Left renal cortex interstitium (tissue), 4 donors: ENCODE measurements at regions not wholly inside any gene's neighbourhood (a gene's known extent, or its start where the extent isn't known, plus 50 kb on each side); places are given as distances from the start of the nearest gene placed in this dataset.

Source experiments
- DNase-seq, 4 donors: peaks; one replicate each; pipeline ENCODE4 v3.0.0-alpha.2; 2013; ENCODE audit warnings: low read depth in 4 of 4, low spot score in 2 of 4, missing footprints in 1 of 4

DNA sequence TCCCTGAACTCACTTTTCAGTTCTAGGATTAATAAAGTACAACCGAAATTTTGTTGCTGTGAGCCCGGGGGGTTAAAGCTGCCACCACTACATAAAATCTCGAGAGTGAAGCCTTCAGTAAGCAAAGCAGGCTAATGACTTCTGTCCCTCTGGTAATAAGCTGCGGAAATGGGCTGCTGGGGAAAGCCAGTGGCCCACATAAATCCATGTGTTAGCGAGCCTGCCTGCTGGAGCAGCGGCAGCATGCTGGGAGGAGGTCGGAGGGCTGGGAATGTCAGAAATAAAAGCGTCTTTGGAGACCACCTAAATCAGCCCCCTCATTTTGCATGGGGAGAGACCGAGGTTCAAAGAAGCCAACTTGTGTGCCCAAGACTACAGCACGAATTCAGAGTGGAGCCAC, 371.7 kb downstream of the TNS1 start:
- DNase-seq = no peak

DNA sequence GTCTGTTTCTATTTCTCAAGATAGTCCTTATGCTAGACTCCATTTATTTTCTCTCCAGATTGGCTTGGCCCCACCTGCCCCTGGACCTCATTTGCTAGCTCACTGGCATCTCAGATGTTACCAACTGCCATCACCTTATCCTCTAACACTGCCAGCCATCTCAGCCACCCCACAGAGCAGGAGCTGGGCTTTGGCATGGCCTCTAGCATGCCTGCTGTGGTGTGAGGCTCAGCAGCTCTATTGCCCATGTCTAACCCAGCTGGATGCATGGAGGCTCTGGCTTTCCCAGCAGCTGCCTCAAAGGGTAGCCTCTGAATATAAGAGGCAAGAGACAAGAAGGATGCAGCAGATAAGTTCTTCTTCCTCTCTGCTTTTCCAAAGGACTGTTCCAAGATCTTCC, 373.4 kb downstream of the TNS1 start:
- DNase-seq = no peak

DNA sequence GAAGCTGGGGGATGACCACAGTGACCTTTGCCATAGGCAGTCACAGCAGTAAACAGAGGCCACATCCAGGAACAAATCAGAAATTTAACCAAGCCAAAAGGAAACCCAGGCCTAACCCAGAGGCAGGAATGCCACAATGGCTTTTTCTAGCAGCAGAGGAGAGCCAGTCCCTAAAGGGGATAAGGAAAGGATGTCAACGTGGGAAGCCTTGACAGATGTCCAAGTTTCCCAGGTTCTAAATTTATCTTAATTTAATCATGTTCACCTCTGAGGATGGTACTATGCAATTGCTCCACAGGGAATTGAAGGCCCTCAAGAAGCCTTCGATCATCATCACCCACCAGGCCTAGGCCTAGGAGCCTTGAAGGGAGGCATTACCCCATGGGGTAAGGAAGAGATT, 374.7 kb downstream of the TNS1 start:
- DNase-seq = no peak

DNA sequence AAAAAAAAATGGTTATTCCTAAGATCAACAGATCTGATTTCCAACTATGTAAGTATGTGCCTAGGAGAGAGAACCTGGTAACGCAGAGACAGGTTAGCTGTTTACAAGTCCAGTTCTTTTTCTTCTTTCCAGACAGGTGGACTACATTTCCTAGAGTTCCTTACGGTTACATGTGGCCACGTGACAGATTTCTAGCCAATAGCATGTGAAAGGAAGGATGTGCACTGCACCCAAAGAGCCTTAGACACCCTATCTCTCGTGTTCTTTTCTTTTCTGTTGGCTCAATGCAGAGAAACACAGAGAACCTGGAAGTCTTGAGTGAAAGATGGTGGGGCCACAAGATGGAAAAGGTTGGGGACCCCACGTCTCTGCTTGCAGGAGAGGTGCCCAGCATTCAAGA, 375.9 kb downstream of the TNS1 start:
- DNase-seq = no peak

DNA sequence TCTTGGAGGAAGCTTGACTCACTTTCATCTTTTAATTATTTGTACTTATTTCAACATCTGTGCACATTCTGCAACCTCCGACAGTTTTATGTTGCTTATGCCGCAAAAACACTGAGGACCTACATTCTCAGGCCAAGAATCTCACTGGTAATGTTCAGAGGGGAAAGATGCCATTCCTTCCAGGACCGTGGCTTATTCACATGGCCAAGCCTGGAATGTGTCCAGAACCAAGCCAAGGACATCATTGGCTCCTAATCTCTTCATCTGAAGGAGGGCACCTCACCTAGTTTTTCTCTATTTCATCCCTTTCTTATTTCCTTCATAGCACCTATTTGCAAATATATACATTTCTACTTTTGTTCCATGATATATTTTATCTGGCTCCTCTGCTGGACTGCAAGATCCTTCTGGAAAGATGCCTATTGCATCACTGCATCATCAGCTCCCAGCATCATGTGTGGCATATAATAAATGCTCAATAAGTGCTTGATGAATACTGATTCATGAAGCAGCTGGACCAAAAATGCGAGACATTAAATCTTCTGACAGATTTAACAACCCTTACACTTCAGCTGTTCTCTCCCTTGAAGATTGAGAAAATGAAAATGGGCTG, 377.1 kb downstream of the TNS1 start:
- DNase-seq = peak in 1 of 4 donors; percentile 70

DNA sequence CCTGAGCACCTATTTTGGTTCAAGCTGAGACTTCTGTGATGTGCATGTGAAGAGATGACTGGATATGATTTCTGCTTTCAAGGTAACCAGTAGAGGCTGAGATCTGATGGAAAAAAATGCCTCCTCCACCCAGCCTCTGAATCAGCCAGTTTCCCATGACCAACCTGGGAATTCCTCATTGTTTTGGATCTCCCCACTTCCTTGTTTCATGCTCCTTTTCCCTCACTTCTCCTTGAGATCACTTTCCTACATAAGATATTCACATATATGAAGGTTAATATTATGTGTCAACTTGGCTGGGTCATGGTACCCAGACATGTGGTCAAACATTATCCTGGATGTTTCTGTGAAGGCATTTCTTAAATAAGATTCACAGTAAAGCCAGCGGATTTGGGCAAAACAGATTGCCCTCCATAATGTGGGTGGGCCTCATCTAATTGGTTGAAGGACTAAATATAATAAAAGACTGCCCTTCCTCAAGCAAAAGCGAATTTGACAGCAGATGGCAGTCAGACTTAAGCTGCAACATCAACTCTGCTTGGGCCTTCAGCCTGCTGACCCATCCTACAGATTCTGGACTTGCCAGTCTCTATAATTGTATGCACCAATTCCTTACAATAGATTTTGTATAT, 379.4 kb downstream of the TNS1 start:
- DNase-seq = no peak

DNA sequence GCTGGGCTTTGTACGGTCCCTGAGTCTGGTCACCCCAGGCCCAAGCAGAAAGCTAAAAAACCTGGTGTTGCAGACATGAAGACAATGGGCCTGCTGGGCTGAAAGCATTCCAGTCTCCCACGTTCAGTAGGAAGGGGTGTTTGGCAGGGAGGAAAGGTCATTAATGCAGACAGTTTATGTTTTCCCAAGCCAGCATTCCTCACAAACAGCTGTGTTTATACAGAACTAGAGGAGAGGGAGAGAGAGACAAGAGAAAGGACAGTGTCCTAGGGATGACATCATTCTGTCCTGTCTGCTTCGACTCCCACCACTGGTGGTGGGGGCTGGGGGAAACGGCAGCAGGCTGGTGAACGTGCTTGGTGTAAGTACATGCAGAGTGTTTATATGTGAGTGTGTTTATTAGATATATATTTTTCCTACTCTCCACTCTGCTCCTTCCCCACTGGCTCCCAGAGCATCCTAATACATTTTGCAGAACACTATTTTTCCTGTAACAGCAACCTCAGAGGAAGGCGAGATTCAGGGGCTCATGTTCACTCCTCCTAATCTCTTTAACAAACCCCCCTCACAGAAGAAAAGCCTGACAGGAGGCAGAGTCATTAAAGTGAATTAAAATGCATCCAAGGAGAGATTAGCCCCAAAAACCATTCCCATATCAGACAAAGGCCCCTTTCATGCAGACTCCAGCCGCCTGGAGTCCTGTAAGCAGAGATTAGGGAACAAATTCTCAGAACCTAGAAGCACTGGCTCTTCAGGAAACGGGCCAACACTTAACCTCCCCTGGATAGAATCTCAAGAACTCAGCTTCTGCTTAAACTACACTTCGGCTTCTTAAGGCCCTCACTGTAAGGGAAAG, 380.4 kb downstream of the TNS1 start:
- DNase-seq = peak in 1 of 4 donors; percentile 83

DNA sequence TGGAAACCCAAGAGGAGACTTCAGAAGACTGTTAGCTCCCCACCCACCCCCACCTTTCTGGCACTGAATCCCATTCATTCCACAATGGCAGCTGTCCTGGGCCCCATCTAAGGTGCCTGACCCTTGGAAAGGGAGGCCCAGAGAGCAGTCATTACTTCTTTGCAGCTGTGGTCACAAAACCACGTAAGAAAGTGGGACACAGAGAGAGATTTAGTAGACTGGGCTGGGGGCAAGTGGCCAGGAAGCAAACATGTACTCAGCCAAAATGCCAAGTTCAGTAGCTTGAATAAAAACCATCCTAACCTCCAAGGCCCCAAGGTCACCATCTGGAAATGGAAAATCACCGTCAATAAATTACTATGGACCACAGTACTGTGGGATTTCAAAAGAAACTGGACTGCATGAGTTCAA, 381.4 kb downstream of the TNS1 start:
- DNase-seq = no peak

DNA sequence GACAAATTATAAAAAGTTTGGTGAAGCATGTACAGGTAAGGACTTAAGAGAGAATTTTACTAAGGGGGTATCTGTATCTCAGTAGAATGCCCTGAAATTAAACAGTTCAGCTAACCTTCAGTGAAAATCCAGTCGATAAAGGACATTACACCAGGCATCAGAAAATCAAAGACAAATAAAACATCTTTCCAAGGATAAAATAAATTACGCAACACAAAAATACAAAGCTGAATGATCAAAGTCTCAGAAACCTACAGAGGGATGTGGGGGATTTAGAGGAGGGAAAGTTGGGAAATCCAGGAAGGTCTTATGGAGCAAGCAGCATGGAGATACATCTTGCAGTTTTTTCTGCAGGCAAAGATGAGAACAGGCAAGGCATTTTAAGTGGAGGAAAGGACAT, 384.1 kb downstream of the TNS1 start:
- DNase-seq = no peak

DNA sequence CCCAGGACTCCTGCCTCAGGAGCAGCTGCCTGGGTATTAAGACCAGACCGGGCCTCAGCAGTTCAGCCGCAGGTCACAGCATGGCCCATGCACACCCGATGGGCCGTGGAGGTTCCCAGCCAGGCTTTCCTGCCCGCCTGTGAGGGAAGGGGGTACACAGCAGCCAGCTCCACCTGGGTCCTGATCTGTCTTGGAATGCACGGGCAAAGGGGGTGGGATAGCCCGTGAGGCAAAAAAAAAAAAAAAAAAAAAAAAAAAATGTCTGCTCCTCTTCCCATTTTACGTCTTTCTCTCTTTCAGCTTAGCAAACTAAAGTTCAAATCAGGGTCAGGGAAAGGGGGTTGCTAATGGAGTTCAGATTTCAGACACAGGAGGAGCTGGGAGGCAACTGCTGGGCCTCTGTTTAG, 385.2 kb downstream of the TNS1 start:
- peak in 1 of 4 donors; percentile 59 for DNase-seq

DNA sequence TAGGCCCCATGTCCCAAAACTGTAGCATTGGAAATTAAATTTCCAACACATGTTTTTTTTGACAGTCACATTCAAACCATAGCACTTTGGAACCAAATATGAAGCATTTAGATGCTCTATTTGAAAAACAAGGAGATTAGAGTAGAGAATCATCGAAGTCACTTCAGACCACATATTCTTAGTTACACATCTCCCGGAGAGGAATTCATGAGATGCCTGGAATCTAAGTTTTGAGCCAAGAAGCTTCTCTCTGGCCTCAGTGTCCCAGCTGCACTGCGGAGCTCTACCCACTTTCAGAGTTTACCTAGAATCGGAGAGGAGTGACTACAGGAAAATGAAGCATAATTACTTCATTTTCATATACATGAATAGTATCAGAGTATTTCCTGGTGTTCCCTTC, 385.9 kb downstream of the TNS1 start:
- no peak for DNase-seq

DNA sequence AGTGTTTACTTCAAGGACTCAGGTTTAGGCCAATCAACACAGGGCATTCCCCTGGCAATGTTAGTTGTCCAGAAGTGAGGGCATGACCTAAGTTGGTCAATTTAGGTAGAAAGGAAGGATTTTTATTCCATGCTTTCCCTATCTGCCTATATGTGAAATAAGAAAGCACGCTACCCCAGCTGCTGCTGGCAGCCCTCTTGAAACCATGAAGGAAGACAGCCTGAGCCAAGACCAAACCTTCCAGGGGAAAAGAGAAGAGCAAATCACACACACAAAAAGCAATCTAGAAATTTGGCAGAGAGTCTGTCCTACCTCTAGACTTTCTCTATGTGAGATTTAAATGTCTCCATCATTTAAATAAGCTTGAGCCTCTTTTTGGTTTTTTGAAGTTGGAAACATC, 387.6 kb downstream of the TNS1 start:
- DNase-seq = no peak

DNA sequence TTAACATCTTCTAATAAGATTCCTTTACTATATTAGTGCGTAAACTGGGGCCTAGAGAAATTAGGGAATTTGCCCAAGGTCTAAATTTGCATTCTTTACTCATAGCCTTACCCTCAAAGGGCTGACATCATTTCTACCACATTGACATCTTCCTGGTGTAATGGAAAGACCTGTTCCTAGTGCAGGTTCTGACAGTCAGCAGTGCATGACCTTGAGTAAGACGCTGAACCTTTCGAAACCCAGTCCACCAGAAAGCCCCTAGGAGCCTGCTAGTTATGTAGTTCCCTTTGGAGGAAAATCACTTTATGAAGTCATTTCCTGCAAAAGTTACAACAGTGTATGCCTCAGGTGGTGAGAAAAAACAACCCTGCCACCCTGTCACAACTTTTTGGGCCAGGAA, 388.3 kb downstream of the TNS1 start:
- no peak for DNase-seq

DNA sequence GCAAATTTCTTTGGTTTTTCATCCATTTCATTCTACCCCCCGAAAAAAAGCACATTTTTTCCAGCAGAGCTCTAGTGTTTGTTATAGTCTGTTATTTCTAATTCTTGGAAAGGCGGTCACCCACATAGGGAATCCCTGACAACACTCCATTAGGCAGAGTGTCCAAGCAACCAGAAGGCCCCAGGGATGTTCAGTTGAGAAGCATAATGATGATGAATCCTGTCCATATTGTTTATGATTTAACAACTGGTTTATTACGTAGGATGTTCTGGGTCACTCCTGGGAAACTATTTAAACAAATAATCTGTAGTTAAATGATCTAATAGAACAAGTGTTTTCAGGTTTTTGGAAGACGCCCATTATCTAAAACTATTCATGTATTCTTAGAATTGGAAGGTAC, 388.7 kb downstream of the TNS1 start:
- no peak for DNase-seq

DNA sequence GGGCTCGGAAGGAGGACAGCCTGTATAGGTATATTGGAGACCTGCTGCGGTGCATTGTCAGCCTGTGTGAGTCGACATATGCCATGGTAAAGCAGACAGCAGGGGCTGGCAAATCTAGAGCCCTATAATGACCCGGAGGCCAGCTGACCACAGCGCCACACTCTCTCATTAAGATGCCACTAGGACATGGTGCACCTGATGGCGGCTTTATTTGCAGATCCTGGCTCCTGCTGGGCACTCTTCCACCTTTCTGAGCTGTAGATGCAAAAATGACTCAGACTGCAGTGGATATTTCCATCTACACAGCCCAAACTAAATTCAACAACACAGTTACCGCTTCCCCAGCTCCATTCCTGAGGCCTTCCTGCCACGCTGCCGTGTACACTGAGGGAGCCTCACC, 389.9 kb downstream of the TNS1 start:
- DNase-seq = no peak

DNA sequence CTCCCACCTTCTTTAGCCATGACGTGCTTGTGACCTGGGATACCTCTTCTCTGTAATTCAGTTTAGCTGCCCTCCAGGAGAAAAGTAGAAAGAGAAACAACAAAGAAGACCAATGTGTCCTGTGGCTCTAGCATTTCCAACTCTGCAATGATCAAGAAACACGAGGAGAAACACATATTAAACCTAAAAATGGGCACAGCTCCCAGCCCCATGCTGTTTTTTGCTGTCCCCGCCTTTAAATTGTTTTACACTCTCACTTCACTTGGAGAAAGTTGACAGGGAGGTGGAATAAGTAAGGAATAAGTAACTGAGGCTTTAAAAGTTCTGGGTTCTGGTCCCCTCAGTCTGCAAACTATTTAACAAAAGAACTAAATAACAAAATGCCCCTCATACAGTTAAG, 390.6 kb downstream of the TNS1 start:
- DNase-seq = no peak

DNA sequence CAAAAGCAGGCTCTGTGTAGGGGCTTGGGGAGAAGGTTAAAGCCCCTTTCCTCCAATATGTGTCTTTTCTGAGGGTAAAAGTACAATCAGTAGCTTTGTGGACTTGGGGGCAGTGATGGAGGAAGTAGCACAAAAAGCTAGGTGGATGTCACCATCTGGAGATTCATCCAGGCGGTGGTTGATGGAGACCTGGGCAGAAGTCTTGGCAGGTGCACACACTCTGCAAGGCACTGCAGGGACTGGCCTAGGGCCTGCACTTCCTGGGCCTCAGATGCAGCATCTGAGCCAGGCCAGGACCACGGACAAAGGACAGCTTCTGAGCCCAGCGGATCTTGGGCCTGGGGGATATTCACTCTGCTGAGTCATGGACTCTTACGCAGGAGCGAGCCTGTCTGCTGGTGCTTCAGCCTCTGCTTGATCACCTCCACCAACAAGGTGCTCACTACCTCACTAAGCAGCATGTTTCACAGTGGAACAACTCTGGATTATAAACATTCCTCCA, 391.1 kb downstream of the TNS1 start:
- DNase-seq = no peak

DNA sequence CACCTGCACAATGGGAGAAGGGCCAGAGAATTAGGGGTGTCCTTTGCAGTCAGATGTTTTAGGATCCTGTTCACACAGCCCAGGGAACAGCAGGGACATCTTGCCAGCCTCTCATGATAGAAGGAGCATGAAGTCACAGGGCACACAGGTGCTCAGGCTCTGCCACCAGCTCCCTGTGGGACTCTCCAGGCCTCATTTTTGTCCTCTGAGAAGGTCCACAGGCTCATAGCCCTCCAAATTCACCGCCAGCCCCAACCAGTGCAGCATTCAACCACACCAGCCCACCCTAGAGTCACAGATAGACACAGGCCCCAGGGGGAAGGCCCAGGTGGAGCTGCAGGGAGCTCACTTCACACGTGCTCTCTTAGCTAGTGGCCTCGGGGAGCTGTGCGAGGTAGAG, 391.7 kb downstream of the TNS1 start:
- no peak for DNase-seq

DNA sequence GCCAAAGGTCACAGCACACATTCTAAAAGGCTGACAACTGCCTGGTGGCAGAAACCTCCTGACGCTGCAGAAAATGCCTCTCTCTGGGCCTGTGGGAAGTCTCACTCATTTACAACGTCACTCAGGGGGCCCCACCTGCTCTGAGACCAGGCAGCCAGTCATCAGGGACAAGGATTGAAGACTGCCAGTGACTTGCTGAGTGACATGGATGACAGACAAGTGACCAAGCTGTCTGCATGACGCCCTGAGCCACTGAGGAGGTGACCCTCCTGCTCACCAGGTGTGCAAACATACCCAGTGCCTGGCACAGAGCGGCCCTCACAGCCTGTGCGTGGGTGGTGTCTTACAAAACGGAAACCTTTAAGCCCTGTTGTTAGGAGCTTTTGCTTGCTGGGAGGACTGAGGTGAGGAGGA, 392.4 kb downstream of the TNS1 start:
- DNase-seq = no peak

DNA sequence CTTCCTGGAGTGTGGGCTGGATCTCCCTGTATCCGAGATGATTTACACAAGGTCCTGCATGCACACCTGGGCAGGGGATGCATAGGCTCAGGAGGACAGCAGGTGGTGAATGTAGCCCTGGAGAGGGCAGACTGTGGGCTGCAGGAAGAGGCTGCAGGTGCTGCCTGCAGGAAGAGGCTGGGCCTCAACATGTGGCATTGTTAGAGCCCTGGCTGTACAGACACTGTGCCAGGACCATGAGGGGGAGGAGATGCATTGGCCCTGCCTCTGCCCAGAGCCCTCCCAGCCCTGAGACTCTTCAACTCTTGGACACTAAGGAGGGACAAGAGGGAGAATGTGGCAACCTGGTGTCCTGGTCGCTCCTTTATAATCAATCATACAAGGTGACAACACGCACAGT, 392.8 kb downstream of the TNS1 start:
- no peak for DNase-seq

DNA sequence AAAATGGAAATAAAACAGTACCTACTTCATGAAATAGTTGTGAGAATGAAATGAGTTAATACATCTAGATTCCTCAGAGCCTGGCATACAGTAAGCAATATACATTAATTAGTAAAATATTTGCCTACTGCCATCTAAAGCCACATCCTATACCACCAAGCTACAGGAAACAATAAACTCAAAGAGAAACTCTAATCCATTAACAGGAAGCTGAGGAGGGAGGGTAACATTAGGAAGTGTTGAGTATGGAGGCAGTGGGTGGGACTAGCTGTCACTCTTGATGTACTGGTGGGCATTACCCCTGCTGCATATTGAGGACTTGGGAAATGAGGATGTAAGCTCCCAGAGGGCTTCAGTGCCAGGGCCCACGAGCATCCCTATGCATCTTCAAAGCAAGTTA, 396.5 kb downstream of the TNS1 start:
- DNase-seq = no peak
